ENCODE measurements at regions not wholly inside any gene's neighbourhood (a gene's known extent, or its start where the extent isn't known, plus 50 kb on each side); places are given as distances from the start of the nearest gene placed in this dataset.

DNA sequence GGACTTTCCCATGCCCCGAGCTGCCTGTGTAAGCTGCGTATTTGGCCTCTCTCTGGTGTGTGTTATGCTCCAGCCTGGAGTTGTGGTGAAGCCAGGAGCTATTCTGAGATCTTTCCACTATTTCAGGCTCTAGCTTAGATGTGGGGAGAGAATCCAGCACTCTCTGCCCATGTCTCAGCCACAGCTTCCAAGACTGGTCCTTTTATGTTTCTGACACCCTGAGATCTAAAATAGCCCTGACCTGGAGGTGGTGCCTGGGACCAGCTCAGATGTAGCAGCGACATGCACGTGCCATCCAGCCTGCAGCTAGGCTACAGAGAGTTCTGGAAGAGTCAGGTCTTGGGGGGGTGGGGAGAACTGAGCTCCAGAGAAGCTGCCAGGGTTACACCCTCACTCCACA is 76.5 kb downstream of the TENT5C start:
- TF ChIP-seq MXI1 (IDR thresholded peaks at IDR 0.05; ENCODE audit: borderline replicate concordance, low read depth, low read length) (no peak), RAD21 (IDR thresholded peaks at IDR 0.05; ENCODE audit: low read length) (no peak), RCOR1 (IDR thresholded peaks at IDR 0.05; ENCODE audit: insufficient replicate concordance, low read length) (no peak), RFX5 (IDR thresholded peaks at IDR 0.05; ENCODE audit: low read depth, low read length) (no peak)
- TF ChIP-seq, protein P1, sequence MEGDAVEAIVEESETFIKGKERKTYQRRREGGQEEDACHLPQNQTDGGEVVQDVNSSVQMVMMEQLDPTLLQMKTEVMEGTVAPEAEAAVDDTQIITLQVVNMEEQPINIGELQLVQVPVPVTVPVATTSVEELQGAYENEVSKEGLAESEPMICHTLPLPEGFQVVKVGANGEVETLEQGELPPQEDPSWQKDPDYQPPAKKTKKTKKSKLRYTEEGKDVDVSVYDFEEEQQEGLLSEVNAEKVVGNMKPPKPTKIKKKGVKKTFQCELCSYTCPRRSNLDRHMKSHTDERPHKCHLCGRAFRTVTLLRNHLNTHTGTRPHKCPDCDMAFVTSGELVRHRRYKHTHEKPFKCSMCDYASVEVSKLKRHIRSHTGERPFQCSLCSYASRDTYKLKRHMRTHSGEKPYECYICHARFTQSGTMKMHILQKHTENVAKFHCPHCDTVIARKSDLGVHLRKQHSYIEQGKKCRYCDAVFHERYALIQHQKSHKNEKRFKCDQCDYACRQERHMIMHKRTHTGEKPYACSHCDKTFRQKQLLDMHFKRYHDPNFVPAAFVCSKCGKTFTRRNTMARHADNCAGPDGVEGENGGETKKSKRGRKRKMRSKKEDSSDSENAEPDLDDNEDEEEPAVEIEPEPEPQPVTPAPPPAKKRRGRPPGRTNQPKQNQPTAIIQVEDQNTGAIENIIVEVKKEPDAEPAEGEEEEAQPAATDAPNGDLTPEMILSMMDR (conservative IDR thresholded peaks at IDR 0.05; ENCODE audit: low read depth, low read length): no peak
- TF ChIP-seq, protein P2, sequence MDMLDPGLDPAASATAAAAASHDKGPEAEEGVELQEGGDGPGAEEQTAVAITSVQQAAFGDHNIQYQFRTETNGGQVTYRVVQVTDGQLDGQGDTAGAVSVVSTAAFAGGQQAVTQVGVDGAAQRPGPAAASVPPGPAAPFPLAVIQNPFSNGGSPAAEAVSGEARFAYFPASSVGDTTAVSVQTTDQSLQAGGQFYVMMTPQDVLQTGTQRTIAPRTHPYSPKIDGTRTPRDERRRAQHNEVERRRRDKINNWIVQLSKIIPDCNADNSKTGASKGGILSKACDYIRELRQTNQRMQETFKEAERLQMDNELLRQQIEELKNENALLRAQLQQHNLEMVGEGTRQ (IDR thresholded peaks at IDR 0.05; ENCODE audit: low read depth, low read length): no peak

All from IMR-90 (cell line).